Right lobe of liver (tissue), 4 donors: ENCODE measurements at regions not wholly inside any gene's neighbourhood (a gene's known extent, or its start where the extent isn't known, plus 50 kb on each side); places are given as distances from the start of the nearest gene placed in this dataset.

Experiments
- CTCF ChIP-seq, 4 donors: fragments of 200-600 bp in 3 of 4; fragments of 450-650 bp in 1 of 4; IDR thresholded peaks; one replicate each; pipeline versions ENCODE4 v1.5.1 to v1.8.0; 2016 to 2022; ENCODE audit warnings: antibody characterized with exemption in 4 of 4, mild to moderate bottlenecking in 2 of 4
- POLR2A ChIP-seq: fragments of 450-650 bp; IDR thresholded peaks from one replicate; pipeline ENCODE4 v1.6.1; 2017; ENCODE audit warnings: antibody characterized with exemption, mild to moderate bottlenecking
- donor health status: DM: no; HTN: no; CAD: no.
- donor health status: DM: no; HTN: no; CAD: no.
- donor health status: DM: no; HTN: yes; CAD: no.

GRCh38 chr5:87722286-87722685, 309.6 kb upstream of the CCNH start:
- TF ChIP-seq CTCF (IDR thresholded peaks at IDR 0.05): no peak
- no peak for TF ChIP-seq POLR2A
